ENCODE measurements at regions not wholly inside any gene's neighbourhood (a gene's known extent, or its start where the extent isn't known, plus 50 kb on each side); places are given as distances from the start of the nearest gene placed in this dataset.
A peak's percentile ranks its signal among the peaks of the same experiment; 100 is the strongest.
"Not testable (repeated sequence)": the region's sequence is repeated elsewhere in the genome, so short reads cannot be mapped to it uniquely, and the experiment has no call there.

- no peak for DNase-seq (ENCODE audit: low read depth in 3 of 3)
These were observed 271.6 kb upstream of the PLEKHG7 start for GRCh38 chr12:92431146-92431545.

DNA sequence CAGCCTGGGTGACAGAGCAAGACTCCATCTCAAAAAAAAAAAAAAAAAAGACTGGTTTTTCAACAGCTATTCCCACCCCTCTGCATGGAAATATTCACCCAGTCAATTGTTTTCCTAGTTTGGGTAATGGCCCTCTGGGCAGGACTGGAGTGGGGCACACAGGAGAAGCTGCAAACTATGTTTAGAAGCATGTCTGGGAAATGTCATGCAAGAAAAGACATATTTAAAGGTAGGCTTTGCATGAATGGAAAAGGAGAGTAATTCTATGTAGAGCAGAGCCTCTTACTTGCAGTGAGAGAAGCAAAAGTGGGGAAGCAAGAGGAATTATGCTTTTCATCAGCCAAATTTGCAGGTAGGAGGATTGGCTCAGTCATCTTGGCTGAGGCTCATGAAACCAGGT is 276.5 kb upstream of the PLEKHG7 start:
- DNase-seq (ENCODE audit: low read depth in 3 of 3) = no peak

DNA sequence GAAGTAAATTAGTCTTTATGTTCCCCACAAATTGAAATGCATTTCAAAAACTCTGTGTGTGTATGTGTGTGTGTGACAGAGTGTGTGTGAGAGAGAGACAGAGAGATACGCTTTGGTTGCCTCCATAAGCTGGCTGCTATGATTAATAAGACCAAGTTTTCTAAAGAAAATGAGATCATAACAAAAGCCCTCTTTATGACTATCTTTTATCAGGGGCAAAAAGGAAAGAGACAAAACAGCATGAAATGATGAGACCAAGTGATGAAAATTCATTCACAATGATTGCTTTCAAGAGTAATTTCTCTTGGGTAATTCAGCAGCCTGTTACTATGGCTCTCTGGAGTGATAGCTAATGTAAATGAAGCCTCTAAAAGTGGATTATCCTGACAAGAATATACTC is 277.6 kb upstream of the PLEKHG7 start:
- no peak for DNase-seq (ENCODE audit: low read depth in 3 of 3)

DNA sequence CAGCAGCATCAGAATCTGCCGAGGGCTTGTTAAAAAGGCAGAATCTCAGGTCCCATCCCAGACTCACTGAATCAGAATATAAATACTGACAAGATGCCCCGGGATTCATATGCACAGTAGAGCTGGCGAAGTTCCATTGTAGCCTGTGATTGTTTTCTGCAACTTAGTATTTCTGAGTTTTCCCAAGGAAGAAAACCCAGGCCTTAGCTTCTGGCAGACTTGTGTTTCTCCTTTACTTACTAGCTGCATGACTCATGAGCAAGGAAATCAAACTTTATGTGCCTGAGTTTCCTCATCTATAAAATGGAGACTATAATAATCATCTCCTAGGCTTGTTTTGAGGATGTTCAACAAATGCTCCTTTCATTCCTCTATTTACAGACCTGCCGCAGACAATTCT is 278.5 kb upstream of the PLEKHG7 start:
- no peak for DNase-seq (ENCODE audit: low read depth in 3 of 3)

DNA sequence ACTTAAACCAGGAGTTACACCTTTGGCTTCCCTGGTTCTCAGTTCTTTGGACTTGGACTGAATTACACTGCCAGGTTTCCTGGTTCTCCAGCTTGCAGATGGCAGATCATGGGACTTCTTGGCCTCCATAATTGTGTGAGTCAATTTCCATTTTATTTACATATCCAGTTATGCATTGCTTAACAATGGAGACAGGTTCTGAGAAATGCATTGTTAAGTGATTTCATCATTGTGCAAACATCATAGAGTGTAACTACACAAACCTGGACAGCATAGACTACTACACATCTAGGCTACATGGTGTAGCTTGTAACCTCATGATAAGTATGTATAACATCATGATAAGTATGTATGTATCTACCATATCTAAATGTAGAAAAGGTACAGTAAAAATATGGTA is 276.1 kb upstream of the BTG1 start:
- DNase-seq (ENCODE audit: low read depth in 3 of 3) = no peak

DNA sequence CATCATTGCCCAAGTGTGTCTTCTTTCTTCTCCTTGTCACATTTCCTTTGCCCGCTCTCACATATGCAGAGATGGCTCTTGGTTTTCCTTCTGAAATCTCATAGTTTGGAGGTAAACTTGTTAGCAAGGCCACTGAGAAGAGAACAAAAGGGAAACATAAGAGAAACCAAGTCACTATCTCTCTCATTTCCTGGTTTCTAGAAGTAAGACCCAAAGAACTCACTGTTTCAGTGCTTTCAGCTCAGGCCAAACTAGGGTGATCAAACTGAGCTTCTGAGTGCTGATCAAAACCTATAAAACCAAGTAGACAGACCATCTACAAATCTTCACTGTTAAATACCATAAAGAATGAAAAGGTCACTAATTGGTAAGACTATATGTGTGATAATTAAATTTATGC is 275.4 kb upstream of the BTG1 start:
- DNase-seq (ENCODE audit: low read depth in 3 of 3) = no peak

DNA sequence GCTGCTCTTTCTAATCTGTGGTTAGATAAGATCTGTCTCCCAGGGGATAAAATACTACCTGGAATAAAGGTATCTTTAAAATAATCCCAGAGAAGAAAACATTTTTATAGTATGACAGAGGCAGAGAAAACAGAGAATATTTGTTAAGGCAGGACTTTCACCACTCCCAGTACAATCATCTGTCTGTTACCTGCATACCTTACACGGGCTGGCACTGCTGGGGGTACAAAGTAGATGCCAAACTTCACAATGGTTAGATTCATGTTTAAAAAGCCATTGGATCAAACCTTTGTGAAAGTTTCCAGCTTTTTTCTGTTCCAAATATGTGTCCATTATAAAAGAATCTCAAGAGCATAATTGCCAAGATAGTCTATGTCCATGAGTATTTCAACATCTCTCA is 273.6 kb upstream of the BTG1 start:
- DNase-seq (ENCODE audit: low read depth in 3 of 3) = no peak

DNA sequence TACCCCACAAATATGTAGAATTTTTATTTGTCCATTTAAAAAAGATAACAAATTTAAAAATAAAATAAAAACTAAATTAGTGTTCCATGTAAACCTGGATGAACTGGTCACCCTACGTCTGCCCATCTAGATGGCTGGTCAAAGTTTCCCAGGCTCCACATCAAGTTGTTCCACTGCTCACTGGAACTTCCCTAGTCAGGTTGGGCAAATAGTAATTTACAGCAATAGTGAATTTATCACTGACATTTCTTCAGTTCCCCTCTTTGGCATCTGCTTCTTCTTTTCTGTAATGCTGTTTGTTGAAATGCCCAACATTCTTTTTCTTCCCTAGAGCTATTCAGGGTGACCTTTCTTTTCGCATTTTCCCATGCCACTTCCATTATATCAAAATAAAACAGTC is 272.7 kb upstream of the BTG1 start:
- DNase-seq (ENCODE audit: low read depth in 3 of 3) = no peak

DNA sequence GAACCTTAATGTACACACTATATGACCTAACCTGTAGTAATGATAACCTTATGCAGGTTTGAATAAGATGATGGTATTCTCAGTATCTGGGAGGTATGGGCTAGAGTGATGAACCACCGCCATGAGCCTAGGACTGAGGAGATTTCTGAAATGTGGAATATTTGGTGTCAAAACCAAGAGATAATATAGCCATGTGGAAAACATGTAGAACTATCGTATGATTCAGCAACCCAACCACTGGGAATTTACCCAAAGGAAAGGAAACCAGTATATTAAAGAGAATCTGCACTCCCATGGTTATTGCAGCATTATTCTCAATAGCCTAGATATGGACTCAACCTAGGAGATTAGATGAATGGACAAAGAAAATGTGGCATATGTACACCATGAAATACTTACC is 271.7 kb upstream of the BTG1 start:
- no peak for DNase-seq (ENCODE audit: low read depth in 3 of 3)

GRCh38 chr12:92416385-92416812 is 270.8 kb upstream of the BTG1 start:
- DNase-seq (ENCODE audit: low read depth in 3 of 3) = no peak

DNA sequence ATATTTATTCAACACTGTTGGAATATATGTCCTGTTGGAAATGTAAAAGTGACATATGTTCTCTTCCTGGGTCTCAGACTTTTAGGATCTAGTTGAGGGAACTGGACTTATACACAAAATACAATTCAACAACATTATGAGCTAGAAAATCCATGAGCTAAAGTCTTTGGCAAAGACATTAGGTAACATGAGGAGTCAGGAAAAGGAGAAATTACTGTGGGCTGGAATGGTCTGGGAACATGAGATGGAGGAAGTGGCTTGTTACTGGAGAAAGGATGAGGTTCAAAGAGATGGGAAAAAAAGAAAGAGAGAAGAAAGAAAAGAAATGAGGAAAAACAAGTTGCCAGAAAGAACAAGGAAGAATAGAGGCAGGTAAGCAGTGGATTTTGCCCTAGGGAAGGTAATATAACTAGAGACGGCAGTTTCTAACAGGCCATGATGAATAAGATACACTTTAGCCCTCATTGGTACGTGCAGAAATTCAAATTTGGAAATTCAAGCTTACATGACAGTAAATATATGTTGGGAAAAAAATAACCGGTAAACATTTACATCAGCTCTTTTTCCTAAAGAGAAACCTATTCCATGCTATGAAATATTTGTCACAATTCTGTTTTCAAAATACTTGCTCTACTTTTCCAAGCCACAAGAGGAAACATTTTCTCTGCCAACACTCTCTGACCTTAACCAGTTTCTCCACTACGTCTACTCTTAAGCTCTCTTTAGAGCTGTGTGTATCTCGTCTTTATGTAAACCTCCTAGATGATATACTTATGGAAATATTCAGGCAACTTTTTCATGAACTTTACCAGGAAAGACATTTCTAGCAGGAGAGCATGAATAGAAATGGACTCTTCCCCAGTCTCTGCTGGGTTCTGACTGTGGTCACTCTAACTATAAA is 268.8 kb upstream of the BTG1 start:
- no peak for DNase-seq (ENCODE audit: low read depth in 3 of 3)

DNA sequence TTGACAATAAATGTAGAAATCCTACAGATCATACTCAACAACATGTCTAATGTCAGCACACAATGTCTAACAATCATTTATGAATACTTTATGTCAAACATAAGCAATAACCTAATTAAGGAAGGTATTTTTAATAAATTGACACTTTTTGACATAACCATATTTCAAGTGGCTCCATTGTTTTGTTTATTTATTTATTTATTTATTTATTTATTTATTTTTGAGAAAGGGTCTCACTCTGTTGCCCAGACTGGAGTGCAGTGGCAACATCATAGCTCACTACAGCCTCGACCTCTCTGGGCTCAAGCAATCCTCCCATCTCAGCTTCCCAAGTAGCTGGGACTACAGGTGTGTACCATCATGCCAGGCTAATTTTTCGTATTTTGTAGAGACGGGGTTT is 267.6 kb upstream of the BTG1 start:
- DNase-seq (ENCODE audit: low read depth in 3 of 3) = no peak

- DNase-seq (ENCODE audit: low read depth in 3 of 3) = no peak
These were observed 267.2 kb upstream of the BTG1 start for GRCh38 chr12:92412856-92413255.

DNA sequence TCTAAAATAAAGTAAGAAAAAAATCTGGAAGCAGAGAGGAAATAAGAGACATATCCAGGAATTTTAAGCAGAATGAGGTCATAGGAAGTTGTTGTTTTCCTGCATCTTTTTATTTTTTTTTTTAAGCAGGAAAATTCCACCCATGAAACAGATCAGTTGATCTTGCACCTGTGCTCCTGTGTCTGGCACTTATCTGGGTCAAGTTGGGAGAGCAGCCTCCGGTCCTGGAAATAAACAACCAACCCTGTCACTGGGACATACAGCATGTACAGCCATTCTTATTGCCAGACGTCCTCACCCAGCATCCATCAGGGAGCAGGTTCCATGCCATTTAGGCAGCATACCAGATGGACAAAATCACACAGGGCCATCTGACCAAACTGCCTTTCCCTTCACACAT is 266.0 kb upstream of the BTG1 start:
- DNase-seq (ENCODE audit: low read depth in 3 of 3) = no peak

- DNase-seq (ENCODE audit: low read depth in 3 of 3) = peak in 1 of 3 donors; percentile 47
These were observed 262.6 kb upstream of the BTG1 start for GRCh38 chr12:92408072-92408900.

- not testable (repeated sequence) for DNase-seq (ENCODE audit: low read depth in 3 of 3)
These were observed 260.9 kb upstream of the BTG1 start for GRCh38 chr12:92406404-92407070.

GRCh38 chr12:92405801-92406251 is 260.2 kb upstream of the BTG1 start:
- peak in 1 of 3 donors; percentile 48 for DNase-seq (ENCODE audit: low read depth in 3 of 3)

GRCh38 chr12:92404921-92405320 is 259.3 kb upstream of the BTG1 start:
- DNase-seq (ENCODE audit: low read depth in 3 of 3) = no peak

GRCh38 chr12:92404259-92404894 is 258.7 kb upstream of the BTG1 start:
- DNase-seq (ENCODE audit: low read depth in 3 of 3) = no peak

DNA sequence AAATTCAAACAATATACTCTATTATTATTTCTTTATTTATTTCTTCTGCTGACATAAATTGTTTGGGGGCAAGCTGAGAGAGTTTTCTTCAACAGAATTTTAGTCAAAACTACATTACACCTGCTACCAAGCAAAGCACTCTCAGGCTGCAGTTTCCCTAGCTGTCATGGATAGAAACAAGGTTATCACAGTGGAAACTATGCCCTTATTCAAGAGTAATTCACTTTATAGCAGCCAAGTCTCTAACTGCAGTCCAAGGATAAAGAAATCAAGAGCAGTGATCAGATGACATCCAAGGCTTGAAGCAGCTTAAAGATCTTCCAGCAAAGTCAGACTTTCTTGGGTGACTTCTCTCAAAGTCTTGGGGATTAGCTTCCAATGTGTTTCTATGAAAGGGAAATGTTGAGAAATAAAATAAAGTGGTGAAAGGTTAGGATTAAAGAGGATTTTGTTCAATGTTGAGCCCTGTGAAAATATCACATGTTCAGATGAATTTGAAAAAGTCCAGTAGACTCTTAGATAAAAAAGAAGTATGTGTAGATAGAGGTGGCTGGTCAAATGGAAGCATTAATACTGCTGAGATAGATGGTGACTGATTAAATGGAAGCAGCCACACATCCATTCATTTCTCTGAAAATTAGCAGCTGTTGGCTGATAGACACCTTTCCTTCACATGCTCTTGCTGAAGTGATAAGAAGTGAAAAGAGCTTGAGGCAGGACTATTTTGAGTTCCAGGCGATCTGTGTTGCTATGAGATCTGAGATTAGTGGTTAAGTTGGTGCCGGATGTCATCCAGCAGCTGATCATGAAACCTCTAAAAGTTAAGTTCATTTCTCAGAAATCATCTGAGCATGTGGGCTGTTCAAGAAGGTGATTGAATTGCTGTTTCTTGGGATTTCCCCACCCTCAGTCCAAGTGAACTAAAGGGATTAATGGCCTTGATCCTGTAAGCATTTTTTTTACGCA is 257.8 kb upstream of the BTG1 start:
- DNase-seq (ENCODE audit: low read depth in 3 of 3) = peak in 1 of 3 donors; percentile 47

GRCh38 chr12:92402415-92402814 is 256.8 kb upstream of the BTG1 start:
- no peak for DNase-seq (ENCODE audit: low read depth in 3 of 3)

Data from stimulated activated CD4-positive, alpha-beta T cell treated with anti-CD3 and anti-CD28 coated beads, TNF-alpha, amount 100 ng/mL, for 48 hours (primary cell).